BLaER1 treated with 17β-estradiol and CSF1 and Interleukin-3, amounts not matched to agents 10 nM and 100 nM (cell line): ENCODE measurements at regions not wholly inside any gene's neighbourhood (a gene's known extent, or its start where the extent isn't known, plus 50 kb on each side); places are given as distances from the start of the nearest gene placed in this dataset.

Source experiments
- H3K27ac ChIP-seq, 11 experiments: shearing (Covaris generic); formaldehyde crosslinking; 2 replicates each; pipeline ENCODE4 v1.8.1; 2022
- H3K27me3 ChIP-seq, 11 experiments: shearing (Covaris generic); formaldehyde crosslinking; 2 replicates each; pipeline ENCODE4 v1.8.1; 2022
- H3K36me3 ChIP-seq, 11 experiments: shearing (Covaris generic); formaldehyde crosslinking; 2 replicates each; pipeline ENCODE4 v1.8.1; 2022
- H3K4me1 ChIP-seq, 10 experiments: shearing (Covaris generic); formaldehyde crosslinking; 2 replicates each; pipeline ENCODE4 v1.8.1; 2022
- H3K4me2 ChIP-seq, 11 experiments: shearing (Covaris generic); formaldehyde crosslinking; 2 replicates each; pipeline ENCODE4 v1.8.1; 2022
- H3K4me3 ChIP-seq, 10 experiments: shearing (Covaris generic); formaldehyde crosslinking; 2 replicates each; pipeline ENCODE4 v1.8.1; 2022
- H3K9ac ChIP-seq, 11 experiments: shearing (Covaris generic); formaldehyde crosslinking; 2 replicates each; pipeline ENCODE4 v1.8.1; 2022
- H3K9me3 ChIP-seq, 11 experiments: shearing (Covaris generic); formaldehyde crosslinking; replicated peaks in 1 of 11; 2 replicates each; pipeline ENCODE4 v1.8.1; 2022
- H4K20me1 ChIP-seq, 11 experiments: shearing (Covaris generic); formaldehyde crosslinking; 2 replicates each; pipeline ENCODE4 v1.8.1; 2022
- Cebpa-rat ChIP-seq, 11 experiments: shearing (Covaris generic); IDR thresholded peaks; 2 replicates each; pipeline ENCODE4 v1.8.1; 2022

GRCh38 chr12:19709889-19710288, 270.6 kb downstream of the AEBP2 start:
- no peaks in the 10 kb centered on the region for H4K20me1 ChIP-seq
- no peak overlapping the region for H3K27ac ChIP-seq
- no peak for TF ChIP-seq Cebpa-rat (IDR thresholded peaks at IDR 0.05)
- H3K4me3 ChIP-seq, result no peak overlapping the region
- H3K27me3 ChIP-seq, result no peaks in the 10 kb centered on the region
- no peak overlapping the region for H3K4me2 ChIP-seq
- H3K9ac ChIP-seq, result no peak overlapping the region
- no peaks in the 10 kb centered on the region for H3K36me3 ChIP-seq
- peaks cover 4 to 57% (median 20%) of the 10 kb centered on the region in 11 experiments; a peak in 18 of 22 replicates for H3K9me3 ChIP-seq
- peaks cover 0 to 21% (median 0%) of the 10 kb centered on the region in 10 experiments; a peak in 6 of 20 replicates for H3K4me1 ChIP-seq

- H3K9ac ChIP-seq, result no peak overlapping the region
- H3K4me3 ChIP-seq, result no peak overlapping the region
- no peak for TF ChIP-seq Cebpa-rat (IDR thresholded peaks at IDR 0.05)
- no peaks in the 10 kb centered on the region for H3K36me3 ChIP-seq
- peak overlapping the region in 4 of 11 experiments; percentile 8 to 63 (median 26); a peak in 5 of 22 replicates for H3K4me2 ChIP-seq
- peaks cover 4 to 55% (median 20%) of the 10 kb centered on the region in 11 experiments; a peak in 18 of 22 replicates for H3K9me3 ChIP-seq
- no peaks in the 10 kb centered on the region for H3K27me3 ChIP-seq
- H4K20me1 ChIP-seq, result no peaks in the 10 kb centered on the region
- H3K27ac ChIP-seq, result peak overlapping the region in 2 of 11 experiments; percentile 52 to 56; a peak in 3 of 22 replicates
- peaks cover 0 to 21% (median 0%) of the 10 kb centered on the region in 10 experiments; a peak in 6 of 20 replicates for H3K4me1 ChIP-seq
Measured at GRCh38 chr12:19710811-19711793, 271.8 kb downstream of the AEBP2 start.

DNA sequence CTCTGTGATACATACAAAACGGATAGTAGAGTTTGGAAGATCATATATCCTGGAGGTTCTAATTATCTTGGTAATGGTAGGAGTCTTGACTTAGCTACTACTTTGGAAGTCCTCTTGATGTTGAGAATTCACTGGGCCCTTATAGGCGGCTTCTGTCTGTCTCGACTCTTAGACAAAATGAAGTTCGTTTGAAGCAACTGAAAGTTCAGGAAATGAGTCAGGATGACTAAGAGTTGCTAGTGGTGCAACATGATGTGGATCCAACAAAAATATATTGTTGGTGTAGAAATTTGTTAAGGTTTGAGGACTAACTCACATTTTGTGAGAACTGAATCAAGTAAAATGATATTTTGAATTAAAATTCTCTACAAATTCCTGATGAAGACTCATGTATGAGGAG, 272.7 kb downstream of the AEBP2 start:
- Histone ChIP-seq H3K4me1 (peaks cover 0 to 21% (median 0%) of the 10 kb centered on the region in 10 experiments; a peak in 6 of 20 replicates), H3K9ac (no peak overlapping the region), H3K4me3 (no peak overlapping the region), H3K36me3 (no peaks in the 10 kb centered on the region), H3K27ac (peak overlapping the region in 3 of 11 experiments; percentile 24 to 56 (median 52); a peak in 4 of 22 replicates), H4K20me1 (no peaks in the 10 kb centered on the region), H3K4me2 (peak overlapping the region in 4 of 11 experiments; percentile 8 to 63 (median 26); a peak in 6 of 22 replicates), H3K9me3 (peaks cover 4 to 45% (median 12%) of the 10 kb centered on the region in 11 experiments; a peak in 17 of 22 replicates), H3K27me3 (no peaks in the 10 kb centered on the region)
- TF ChIP-seq Cebpa-rat (IDR thresholded peaks at IDR 0.05), result no peak

- peaks cover 0 to 10% (median 0%) of the 10 kb centered on the region in 11 experiments; a peak in 6 of 22 replicates for H3K9me3 ChIP-seq
- H3K27ac ChIP-seq, result no peak overlapping the region
- H3K4me2 ChIP-seq, result no peak overlapping the region
- H4K20me1 ChIP-seq, result no peaks in the 10 kb centered on the region
- no peaks in the 10 kb centered on the region for H3K4me1 ChIP-seq
- H3K27me3 ChIP-seq, result no peaks in the 10 kb centered on the region
- no peaks in the 10 kb centered on the region for H3K36me3 ChIP-seq
- H3K9ac ChIP-seq, result no peak overlapping the region
- H3K4me3 ChIP-seq, result no peak overlapping the region
- no peak for TF ChIP-seq Cebpa-rat (IDR thresholded peaks at IDR 0.05)
Measured at GRCh38 chr12:19718401-19718800, 279.1 kb downstream of the AEBP2 start.

DNA sequence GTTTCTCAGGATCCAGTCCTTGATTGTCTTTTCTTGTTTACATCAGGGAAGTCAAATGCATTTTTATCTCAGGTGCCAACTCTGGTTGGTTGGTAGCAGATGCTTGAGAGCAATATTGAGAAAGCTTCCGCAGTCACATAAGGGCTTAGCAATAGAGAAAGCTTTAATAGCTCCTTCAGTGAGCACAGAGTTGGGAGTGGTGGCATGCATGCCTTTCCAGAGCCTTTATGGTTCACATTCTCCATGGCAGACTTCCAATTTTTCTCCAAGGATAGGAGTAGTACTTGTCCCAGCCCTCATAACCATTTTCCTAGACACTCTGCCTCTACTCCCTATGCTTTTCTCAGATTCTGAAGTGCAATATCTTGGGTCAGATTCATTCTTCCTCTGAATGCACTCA, 280.4 kb downstream of the AEBP2 start:
- TF ChIP-seq Cebpa-rat (IDR thresholded peaks at IDR 0.05), result no peak
- no peaks in the 10 kb centered on the region for H3K36me3 ChIP-seq
- H4K20me1 ChIP-seq, result no peaks in the 10 kb centered on the region
- H3K4me1 ChIP-seq, result no peaks in the 10 kb centered on the region
- peaks cover 0 to 6% (median under 1%) of the 10 kb centered on the region in 11 experiments; a peak in 9 of 22 replicates for H3K9me3 ChIP-seq
- no peak overlapping the region for H3K9ac ChIP-seq
- H3K27me3 ChIP-seq, result no peaks in the 10 kb centered on the region
- no peak overlapping the region for H3K4me2 ChIP-seq
- no peak overlapping the region for H3K4me3 ChIP-seq
- H3K27ac ChIP-seq, result no peak overlapping the region

GRCh38 chr12:19726122-19726521, 286.8 kb downstream of the AEBP2 start:
- no peak overlapping the region for H3K27ac ChIP-seq
- peaks cover 22 to 30% (median 26%) of the 10 kb centered on the region in 11 experiments for H3K9me3 ChIP-seq
- H3K36me3 ChIP-seq, result peaks cover 0 to 4% (median 0%) of the 10 kb centered on the region in 11 experiments; a peak in 1 of 22 replicates

GRCh38 chr12:19726592-19726991, 287.3 kb downstream of the AEBP2 start:
- TF ChIP-seq Cebpa-rat (IDR thresholded peaks at IDR 0.05), result no peak
- H3K9me3 ChIP-seq, result peaks cover 22 to 30% (median 26%) of the 10 kb centered on the region in 11 experiments
- no peak overlapping the region for H3K9ac ChIP-seq
- no peak overlapping the region for H3K27ac ChIP-seq
- no peaks in the 10 kb centered on the region for H3K27me3 ChIP-seq
- no peak overlapping the region for H3K4me3 ChIP-seq
- no peaks in the 10 kb centered on the region for H3K4me1 ChIP-seq
- peaks cover 0 to 4% (median 0%) of the 10 kb centered on the region in 11 experiments; a peak in 1 of 22 replicates for H3K36me3 ChIP-seq
- H4K20me1 ChIP-seq, result no peaks in the 10 kb centered on the region
- no peak overlapping the region for H3K4me2 ChIP-seq

More at GRCh38 chr12:19726122-19726521, 286.8 kb downstream of the AEBP2 start:
- H3K4me3 ChIP-seq, result no peak overlapping the region
- no peaks in the 10 kb centered on the region for H3K27me3 ChIP-seq
- no peaks in the 10 kb centered on the region for H4K20me1 ChIP-seq
- no peak overlapping the region for H3K4me2 ChIP-seq
- no peak for TF ChIP-seq Cebpa-rat (IDR thresholded peaks at IDR 0.05)
- H3K4me1 ChIP-seq, result no peaks in the 10 kb centered on the region
- H3K9ac ChIP-seq, result no peak overlapping the region

- H3K27ac ChIP-seq, result no peak overlapping the region
Measured at GRCh38 chr12:19737019-19737418, 297.7 kb downstream of the AEBP2 start.

GRCh38 chr12:19739195-19739776, 300.0 kb downstream of the AEBP2 start:
- Histone ChIP-seq H3K9ac (no peak overlapping the region), H3K36me3 (no peaks in the 10 kb centered on the region), H4K20me1 (no peaks in the 10 kb centered on the region), H3K4me3 (no peak overlapping the region), H3K4me1 (peaks cover 7 to 20% (median 14%) of the 10 kb centered on the region in 10 experiments), H3K27me3 (no peaks in the 10 kb centered on the region), H3K9me3 (peaks cover 0 to 8% (median 0%) of the 10 kb centered on the region in 11 experiments; a peak in 2 of 22 replicates), H3K27ac (no peak overlapping the region), H3K4me2 (no peak overlapping the region)
- TF ChIP-seq Cebpa-rat (IDR thresholded peaks at IDR 0.05), result no peak

More at GRCh38 chr12:19737019-19737418, 297.7 kb downstream of the AEBP2 start:
- H3K36me3 ChIP-seq, result no peaks in the 10 kb centered on the region
- no peak overlapping the region for H3K4me2 ChIP-seq
- H3K4me1 ChIP-seq, result peaks cover 7 to 20% (median 14%) of the 10 kb centered on the region in 10 experiments
- no peak overlapping the region for H3K9ac ChIP-seq
- H4K20me1 ChIP-seq, result no peaks in the 10 kb centered on the region
- TF ChIP-seq Cebpa-rat (IDR thresholded peaks at IDR 0.05), result no peak
- no peak overlapping the region for H3K4me3 ChIP-seq
- no peaks in the 10 kb centered on the region for H3K27me3 ChIP-seq
- peaks cover 0 to 9% (median 0%) of the 10 kb centered on the region in 11 experiments; a peak in 2 of 22 replicates for H3K9me3 ChIP-seq
